ENCODE measurements at regions not wholly inside any gene's neighbourhood (a gene's known extent, or its start where the extent isn't known, plus 50 kb on each side); places are given as distances from the start of the nearest gene placed in this dataset.

DNA sequence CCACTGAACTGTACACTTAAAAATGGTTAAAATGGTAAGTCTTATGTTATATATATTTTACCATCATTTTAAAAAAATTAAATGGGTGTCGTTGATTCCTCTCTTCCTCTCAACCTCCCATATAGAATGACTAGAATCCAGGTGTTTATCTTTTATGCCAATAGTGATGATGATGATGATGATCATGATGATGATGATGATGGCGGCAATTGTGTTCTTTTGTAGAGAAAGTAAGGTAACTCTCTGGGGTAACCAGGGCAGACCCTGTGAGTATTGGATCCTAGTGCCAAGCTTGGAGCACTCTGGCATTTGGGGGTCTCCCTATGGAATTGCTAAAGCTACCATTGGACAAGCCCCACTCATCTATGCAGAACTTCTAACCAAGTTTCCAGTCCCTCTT lies 113.6 kb downstream of the GLI2 start:
- Histone ChIP-seq H3K79me2 (ENCODE audit: insufficient read depth, low read length) (no peaks in the 10 kb centered on the region), H3K27me3 (ENCODE audit: insufficient read depth, low read length) (no peaks in the 10 kb centered on the region), H4K20me1 (ENCODE audit: insufficient read depth) (no peaks in the 10 kb centered on the region), H2AFZ (ENCODE audit: low read depth, low read length, poor library complexity, severe bottlenecking) (no peak overlapping the region), H3K9ac (ENCODE audit: low read length) (no peak overlapping the region), H3K4me3 (replicated peaks in 1 of 2; ENCODE audit: low read depth in 1 of 2, low read length in 2 of 2) (no peak overlapping the region), H3K4me2 (ENCODE audit: low read length) (no peak overlapping the region), H3K9me2 (ENCODE audit: insufficient read depth) (no peaks in the 10 kb centered on the region), H3K4me1 (ENCODE audit: control insufficient read depth in 1 of 2, insufficient read depth in 2 of 2, low read length in 2 of 2) (no peaks in the 10 kb centered on the region), H3K9me3 (ENCODE audit: control insufficient read depth in 1 of 2, insufficient read depth in 1 of 2, low read depth in 1 of 2, low read length in 2 of 2) (no peaks in the 10 kb centered on the region), H3K27ac (ENCODE audit: low read depth, low read length) (no peak overlapping the region), H3K36me3 (ENCODE audit: control insufficient read depth in 1 of 2, insufficient read depth in 2 of 2, low read length in 2 of 2) (no peaks in the 10 kb centered on the region)
- CTCF ChIA-PET, result no interaction called here
- POLR2A ChIA-PET, result no interaction called here
- no peak for DNase-seq (ENCODE audit: low read depth, low spot score)
- no TSS peak for BruUV-seq (replicated peaks)
- no peak for ATAC-seq
- intact Hi-C loops (cut with micrococcal nuclease), result no loop called here
- RAD21 ChIA-PET (ENCODE audit: low non-redundant PET in 1 of 2, low total read pairs in 2 of 2, uncharacterized antibody in 2 of 2, unreplicated experiment in 2 of 2), result no interaction called here
- TF ChIP-seq ZFX (IDR thresholded peaks at IDR 0.05) (no peak), CBX3 (IDR thresholded peaks at IDR 0.05; ENCODE audit: low read depth) (no peak), TCF7L2 (IDR thresholded peaks at IDR 0.05; ENCODE audit: borderline replicate concordance, extremely low read depth, insufficient read depth, insufficient read length) (no peak), MAX (IDR thresholded peaks at IDR 0.05) (no peak), EZH2phosphoT487 (IDR thresholded peaks at IDR 0.05; ENCODE audit: borderline replicate concordance) (no peak), POLR2A (IDR thresholded peaks at IDR 0.05; ENCODE audit: borderline replicate concordance, extremely low read depth, insufficient read depth, insufficient read length) (no peak), REST (IDR thresholded peaks at IDR 0.05; ENCODE audit: low read depth) (no peak), YY1 (IDR thresholded peaks at IDR 0.05; ENCODE audit: extremely low read depth, insufficient replicate concordance, low read depth, low read length) (no peak), EGR1 (IDR thresholded peaks at IDR 0.05; ENCODE audit: low read depth) (no peak)
- TF ChIP-seq, protein P1, sequence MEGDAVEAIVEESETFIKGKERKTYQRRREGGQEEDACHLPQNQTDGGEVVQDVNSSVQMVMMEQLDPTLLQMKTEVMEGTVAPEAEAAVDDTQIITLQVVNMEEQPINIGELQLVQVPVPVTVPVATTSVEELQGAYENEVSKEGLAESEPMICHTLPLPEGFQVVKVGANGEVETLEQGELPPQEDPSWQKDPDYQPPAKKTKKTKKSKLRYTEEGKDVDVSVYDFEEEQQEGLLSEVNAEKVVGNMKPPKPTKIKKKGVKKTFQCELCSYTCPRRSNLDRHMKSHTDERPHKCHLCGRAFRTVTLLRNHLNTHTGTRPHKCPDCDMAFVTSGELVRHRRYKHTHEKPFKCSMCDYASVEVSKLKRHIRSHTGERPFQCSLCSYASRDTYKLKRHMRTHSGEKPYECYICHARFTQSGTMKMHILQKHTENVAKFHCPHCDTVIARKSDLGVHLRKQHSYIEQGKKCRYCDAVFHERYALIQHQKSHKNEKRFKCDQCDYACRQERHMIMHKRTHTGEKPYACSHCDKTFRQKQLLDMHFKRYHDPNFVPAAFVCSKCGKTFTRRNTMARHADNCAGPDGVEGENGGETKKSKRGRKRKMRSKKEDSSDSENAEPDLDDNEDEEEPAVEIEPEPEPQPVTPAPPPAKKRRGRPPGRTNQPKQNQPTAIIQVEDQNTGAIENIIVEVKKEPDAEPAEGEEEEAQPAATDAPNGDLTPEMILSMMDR (IDR thresholded peaks at IDR 0.05 in 2 of 3, conservative IDR thresholded peaks at IDR 0.05 in 1 of 3; ENCODE audit: borderline replicate concordance in 1 of 3, insufficient read depth in 1 of 3, low read depth in 2 of 3, low read length in 2 of 3), result no peak
